Karpas-422 (cell line): ENCODE measurements at regions not wholly inside any gene's neighbourhood (a gene's known extent, or its start where the extent isn't known, plus 50 kb on each side); places are given as distances from the start of the nearest gene placed in this dataset.

Experiments
- DNase-seq: peaks from one replicate; pipeline ENCODE4 v3.0.0-alpha.2; 2015
- H2AFZ ChIP-seq: fragments of 200-600 bp; sonication (generic); 2 replicates; pipeline ENCODE4 v1.6.1; 2014; ENCODE audit warnings: antibody characterized with exemption, low read length, mixed read lengths
- H3K27ac ChIP-seq: fragments of 200-600 bp; sonication (generic); 2 replicates; pipeline ENCODE4 v1.5.1; 2014; ENCODE audit warnings: mild to moderate bottlenecking, low read length, moderate library complexity
- H3K27me3 ChIP-seq: fragments of 200-600 bp; sonication (generic); 2 replicates; pipeline ENCODE4 v1.6.1; 2014; ENCODE audit warnings: low read length, mixed read lengths
- H3K36me3 ChIP-seq: fragments of 200-600 bp; sonication (generic); 2 replicates; pipeline ENCODE4 v1.6.1; 2014; ENCODE audit warnings: low read length, mixed read lengths; ENCODE audit not compliant: insufficient read depth
- H3K4me1 ChIP-seq: fragments of 200-600 bp; sonication (generic); 2 replicates; pipeline ENCODE4 v1.6.1; 2014; ENCODE audit warnings: mild to moderate bottlenecking, low read length, mixed read lengths
- H3K4me2 ChIP-seq: fragments of 200-600 bp; sonication (generic); 2 replicates; pipeline ENCODE4 v1.6.1; 2014; ENCODE audit warnings: low read length, low read depth, mild to moderate bottlenecking; ENCODE audit not compliant: poor library complexity, severe bottlenecking
- H3K4me3 ChIP-seq: fragments of 200-600 bp; sonication (generic); 2 replicates; pipeline ENCODE4 v1.5.1; 2014; ENCODE audit warnings: mild to moderate bottlenecking, antibody characterized with exemption, low read length, mixed read lengths
- H3K79me2 ChIP-seq: fragments of 200-600 bp; sonication (generic); 2 replicates; pipeline ENCODE4 v1.6.1; 2014; ENCODE audit warnings: mild to moderate bottlenecking, low read length, mixed read lengths
- H3K9ac ChIP-seq: fragments of 200-600 bp; sonication (generic); 2 replicates; pipeline ENCODE4 v1.6.0; 2014; ENCODE audit warnings: low read length
- H3K9me2 ChIP-seq: fragments of 200-600 bp; sonication (generic), shearing (Covaris generic); replicated peaks from 2 replicates; pipeline ENCODE4 v1.6.0; 2014; ENCODE audit warnings: mild to moderate bottlenecking, low read length, moderate library complexity; ENCODE audit not compliant: insufficient read depth
- H3K9me3 ChIP-seq: fragments of 300-700, 200-600 bp; sonication (generic); 2 replicates; pipeline ENCODE4 v1.6.1; 2014; ENCODE audit warnings: low read length, mixed read lengths
- H4K20me1 ChIP-seq: fragments of 200-600 bp; sonication (generic); 2 replicates; pipeline ENCODE4 v1.6.1; 2014; ENCODE audit warnings: mild to moderate bottlenecking, antibody characterized with exemption, low read length, low read depth; ENCODE audit not compliant: insufficient read depth

GRCh38 chr6:56756791-56757587, 114.3 kb upstream of the DST start:
- Histone ChIP-seq H3K9me2 (no peaks in the 10 kb centered on the region), H3K4me2 (peak overlapping the region; percentile 57), H3K4me3 (no peak overlapping the region), H3K27ac (peak overlapping the region; percentile 90), H3K79me2 (no peaks in the 10 kb centered on the region), H3K9ac (no peak overlapping the region), H3K4me1 (peaks cover 54% of the 10 kb centered on the region), H2AFZ (peak overlapping the region; percentile 39; the same call in 1 of the 2 replicates), H3K36me3 (no peaks in the 10 kb centered on the region), H4K20me1 (no peaks in the 10 kb centered on the region), H3K9me3 (no peaks in the 10 kb centered on the region), H3K27me3 (no peaks in the 10 kb centered on the region)
- no peak for DNase-seq

GRCh38 chr6:56756219-56756789, 113.6 kb upstream of the DST start:
- no peaks in the 10 kb centered on the region for H3K79me2 ChIP-seq
- H4K20me1 ChIP-seq: no peaks in the 10 kb centered on the region
- H3K4me3 ChIP-seq: no peak overlapping the region
- peak overlapping the region; percentile 39; the same call in 1 of the 2 replicates for H2AFZ ChIP-seq
- H3K36me3 ChIP-seq: no peaks in the 10 kb centered on the region
- H3K9me3 ChIP-seq: no peaks in the 10 kb centered on the region
- no peaks in the 10 kb centered on the region for H3K9me2 ChIP-seq
- no peak overlapping the region for H3K4me2 ChIP-seq
- no peak overlapping the region for H3K9ac ChIP-seq
- peaks cover 55% of the 10 kb centered on the region for H3K4me1 ChIP-seq
- no peak for DNase-seq
- H3K27me3 ChIP-seq: no peaks in the 10 kb centered on the region
- no peak overlapping the region for H3K27ac ChIP-seq

GRCh38 chr6:56755040-56755439, 112.4 kb upstream of the DST start:
- H3K4me1 ChIP-seq: peaks cover 43% of the 10 kb centered on the region
- no peaks in the 10 kb centered on the region for H3K79me2 ChIP-seq

GRCh38 chr6:56753811-56754210, 111.1 kb upstream of the DST start:
- Histone ChIP-seq H2AFZ (0 out of 2 replicates have a peak overlapping the region, but pooled peaks have one; percentile 42), H3K4me3 (no peak overlapping the region), H3K36me3 (no peaks in the 10 kb centered on the region), H4K20me1 (no peaks in the 10 kb centered on the region), H3K9me3 (no peaks in the 10 kb centered on the region), H3K27me3 (no peaks in the 10 kb centered on the region), H3K4me2 (no peak overlapping the region), H3K27ac (no peak overlapping the region), H3K4me1 (peaks cover 31% of the 10 kb centered on the region), H3K79me2 (no peaks in the 10 kb centered on the region), H3K9ac (no peak overlapping the region), H3K9me2 (no peaks in the 10 kb centered on the region)
- DNase-seq: no peak

More at GRCh38 chr6:56755040-56755439, 112.4 kb upstream of the DST start:
- no peak overlapping the region for H3K9ac ChIP-seq
- H3K27me3 ChIP-seq: no peaks in the 10 kb centered on the region
- no peak overlapping the region for H3K4me3 ChIP-seq
- no peaks in the 10 kb centered on the region for H3K36me3 ChIP-seq
- no peak overlapping the region for H3K4me2 ChIP-seq
- no peak overlapping the region for H3K27ac ChIP-seq
- H3K9me3 ChIP-seq: no peaks in the 10 kb centered on the region
- H3K9me2 ChIP-seq: no peaks in the 10 kb centered on the region
- no peak for DNase-seq
- no peaks in the 10 kb centered on the region for H4K20me1 ChIP-seq
- no peak overlapping the region for H2AFZ ChIP-seq

DNA sequence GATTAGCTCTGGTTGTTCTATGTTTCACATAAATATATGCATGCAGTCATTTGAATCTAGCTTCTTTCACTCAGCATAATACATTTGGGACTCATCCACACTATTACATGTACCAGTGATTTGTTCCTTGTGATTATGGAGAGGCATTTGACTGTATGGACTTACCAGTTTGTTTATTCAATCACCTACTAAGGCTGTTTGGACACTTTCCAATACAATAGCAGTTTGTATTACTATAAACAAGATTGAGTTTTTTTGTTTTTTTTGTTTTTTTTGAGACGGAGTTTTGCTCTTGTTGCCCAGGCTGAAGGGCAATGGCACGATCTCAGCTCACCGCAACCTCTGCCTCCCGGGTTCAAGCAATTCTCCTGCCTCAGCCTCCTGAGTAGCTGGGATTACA, 109.8 kb upstream of the DST start:
- H3K9me3 ChIP-seq: no peaks in the 10 kb centered on the region
- no peak overlapping the region for H3K4me3 ChIP-seq
- no peaks in the 10 kb centered on the region for H4K20me1 ChIP-seq
- H3K79me2 ChIP-seq: no peaks in the 10 kb centered on the region
- H3K9me2 ChIP-seq: no peaks in the 10 kb centered on the region
- no peak overlapping the region for H3K9ac ChIP-seq
- DNase-seq: no peak
- H3K4me2 ChIP-seq: no peak overlapping the region
- H3K27ac ChIP-seq: no peak overlapping the region
- H3K4me1 ChIP-seq: peaks cover 18% of the 10 kb centered on the region
- H2AFZ ChIP-seq: no peak overlapping the region
- no peaks in the 10 kb centered on the region for H3K36me3 ChIP-seq
- no peaks in the 10 kb centered on the region for H3K27me3 ChIP-seq

DNA sequence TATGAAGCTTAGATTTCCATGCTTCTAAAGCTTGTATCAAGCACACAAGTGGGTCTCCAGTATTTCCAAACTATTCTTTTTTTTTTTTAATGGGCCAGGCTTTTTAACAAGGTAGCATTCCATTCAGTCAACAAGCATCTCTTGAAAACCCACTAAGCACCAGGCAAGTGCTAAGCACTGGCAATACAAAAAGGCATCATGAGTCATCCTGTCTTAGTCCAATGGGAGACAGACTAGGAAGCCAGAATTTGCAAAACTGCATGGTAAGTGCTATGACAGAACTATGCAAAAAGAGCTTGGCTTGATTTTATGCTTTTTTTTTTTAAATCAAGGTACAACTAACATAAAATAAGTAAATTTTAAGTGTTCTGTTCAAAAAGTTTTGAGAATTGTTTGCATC, 109.3 kb upstream of the DST start:
- Histone ChIP-seq H3K9ac (no peak overlapping the region), H3K36me3 (no peaks in the 10 kb centered on the region), H3K79me2 (no peaks in the 10 kb centered on the region), H3K4me3 (no peak overlapping the region), H3K4me1 (peaks cover 13% of the 10 kb centered on the region), H3K9me3 (no peaks in the 10 kb centered on the region), H3K27me3 (no peaks in the 10 kb centered on the region), H3K27ac (no peak overlapping the region), H4K20me1 (no peaks in the 10 kb centered on the region), H2AFZ (no peak overlapping the region), H3K4me2 (no peak overlapping the region), H3K9me2 (no peaks in the 10 kb centered on the region)
- DNase-seq: no peak

DNA sequence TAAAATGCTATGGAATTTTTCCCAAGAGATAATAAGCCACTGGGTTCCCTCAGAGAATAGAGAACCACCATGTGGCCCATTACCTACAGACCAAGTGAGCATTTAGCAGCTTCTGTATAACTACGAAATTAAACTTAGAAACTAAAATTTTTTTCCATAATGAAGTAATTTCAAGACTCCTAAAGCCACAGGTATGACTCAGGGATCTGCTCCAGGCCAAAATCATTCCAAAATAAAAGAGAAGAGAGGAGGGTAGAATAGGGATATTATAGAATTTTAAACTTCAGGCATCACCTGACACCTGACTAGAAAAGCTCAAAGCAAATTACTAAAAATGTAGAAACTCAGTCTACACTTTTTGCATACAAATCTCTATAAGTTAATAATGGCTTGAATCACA, 108.9 kb upstream of the DST start:
- Histone ChIP-seq H3K4me3 (no peak overlapping the region), H2AFZ (no peak overlapping the region), H3K9me3 (no peaks in the 10 kb centered on the region), H4K20me1 (no peaks in the 10 kb centered on the region), H3K9me2 (no peaks in the 10 kb centered on the region), H3K36me3 (no peaks in the 10 kb centered on the region), H3K79me2 (no peaks in the 10 kb centered on the region), H3K4me2 (no peak overlapping the region), H3K4me1 (peaks cover 9% of the 10 kb centered on the region), H3K27ac (no peak overlapping the region), H3K9ac (no peak overlapping the region), H3K27me3 (no peaks in the 10 kb centered on the region)
- DNase-seq: no peak

- H3K9me3 ChIP-seq: no peaks in the 10 kb centered on the region
- no peak overlapping the region for H3K27ac ChIP-seq
- H3K9ac ChIP-seq: no peak overlapping the region
- no peak overlapping the region for H2AFZ ChIP-seq
- DNase-seq: no peak
- H3K36me3 ChIP-seq: no peaks in the 10 kb centered on the region
- no peak overlapping the region for H3K4me2 ChIP-seq
- H4K20me1 ChIP-seq: no peaks in the 10 kb centered on the region
- no peak overlapping the region for H3K4me3 ChIP-seq
- H3K9me2 ChIP-seq: no peaks in the 10 kb centered on the region
- H3K27me3 ChIP-seq: no peaks in the 10 kb centered on the region
- H3K79me2 ChIP-seq: no peaks in the 10 kb centered on the region
- H3K4me1 ChIP-seq: peaks cover 8% of the 10 kb centered on the region
Observed at GRCh38 chr6:56750686-56751085, 108.0 kb upstream of the DST start.
